HG03520 (cell line): ENCODE measurements at regions not wholly inside any gene's neighbourhood (a gene's known extent, or its start where the extent isn't known, plus 50 kb on each side); places are given as distances from the start of the nearest gene placed in this dataset.
"Not testable (repeated sequence)": the region's sequence is repeated elsewhere in the genome, so short reads cannot be mapped to it uniquely, and the experiment has no call there.

Experiments used
- ATAC-seq: cut with Tn5 transposase; IDR thresholded peaks from one replicate; pipeline ENCODE4 v1.9.1; 2021; ENCODE audit warnings: mild to moderate bottlenecking, moderate library complexity; ENCODE audit not compliant: unreplicated experiment

- ATAC-seq, result no peak
These were observed 424.1 kb upstream of the MGMT start for GRCh38 chr10:129042776-129043595.

GRCh38 chr10:129043691-129044090 lies 423.4 kb upstream of the MGMT start:
- no peak for ATAC-seq

DNA sequence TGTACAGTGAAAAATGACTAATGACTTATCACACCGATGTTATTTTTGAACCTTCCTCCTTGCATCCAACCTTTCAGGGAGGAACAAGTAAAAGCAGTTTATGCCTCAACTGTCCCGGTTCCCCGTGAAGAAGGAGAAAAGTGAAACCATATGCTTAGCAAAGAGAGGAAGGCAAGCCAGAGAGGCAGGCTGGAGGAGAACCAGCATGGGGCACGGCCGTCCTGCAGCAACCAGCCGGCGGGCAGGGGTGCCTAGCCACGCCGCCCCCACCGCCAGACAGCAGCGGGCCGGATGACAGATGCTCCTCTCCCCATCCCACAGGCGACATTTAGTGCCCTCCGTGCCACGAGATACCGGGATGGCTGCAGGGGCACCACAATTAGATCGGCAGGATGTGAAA lies 421.4 kb upstream of the MGMT start:
- ATAC-seq, result no peak

DNA sequence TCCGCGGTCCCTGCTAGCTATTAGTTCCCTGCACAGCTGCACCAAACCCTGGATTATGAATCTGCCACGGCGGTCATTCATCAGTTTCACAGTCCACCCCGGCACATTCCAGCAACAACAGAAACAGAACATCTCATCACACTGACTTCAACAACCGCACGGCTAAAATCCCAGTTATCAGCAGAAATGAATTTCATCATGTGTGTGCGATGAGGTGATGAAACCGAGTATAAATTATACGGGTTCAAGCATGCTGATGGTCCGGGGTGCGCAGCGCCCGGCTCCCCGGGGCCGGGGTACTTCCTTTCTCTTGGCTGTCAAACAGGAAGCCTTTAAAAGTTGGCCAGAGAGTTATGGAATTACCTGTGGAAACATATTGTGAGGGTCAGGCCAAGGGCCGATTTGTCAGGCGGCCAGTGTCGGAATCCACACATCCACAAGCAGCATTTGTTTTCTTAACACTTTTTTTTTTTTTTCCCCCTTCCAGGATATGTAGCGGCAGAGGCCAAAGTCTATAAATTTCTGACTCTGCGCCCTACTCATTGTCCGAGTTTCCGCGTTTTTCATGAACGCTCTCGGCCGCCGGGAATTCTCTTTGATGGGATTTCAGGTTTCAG lies 420.9 kb upstream of the MGMT start:
- ATAC-seq, result no peak

- no peak for ATAC-seq
These were observed 420.1 kb upstream of the MGMT start for GRCh38 chr10:129046962-129047361.

DNA sequence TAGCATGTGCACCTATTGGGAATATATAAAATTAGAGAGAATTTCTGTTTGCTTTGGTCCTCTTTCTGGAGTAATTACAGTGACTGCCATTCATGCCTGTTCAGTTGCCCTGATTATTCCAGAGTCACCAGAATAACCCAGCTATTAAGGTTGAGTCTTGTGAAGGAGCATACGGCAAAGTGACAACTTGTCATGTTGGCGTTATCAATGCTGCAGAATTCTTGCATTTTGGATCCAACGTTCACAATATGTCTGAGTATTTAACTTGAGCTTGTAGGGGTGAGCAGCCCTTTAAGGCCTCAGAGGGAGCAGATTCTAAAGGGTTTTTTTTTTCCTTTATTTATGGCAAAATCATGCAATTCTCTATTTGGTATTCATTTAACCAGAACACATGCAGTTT lies 419.4 kb upstream of the MGMT start:
- ATAC-seq, result no peak

DNA sequence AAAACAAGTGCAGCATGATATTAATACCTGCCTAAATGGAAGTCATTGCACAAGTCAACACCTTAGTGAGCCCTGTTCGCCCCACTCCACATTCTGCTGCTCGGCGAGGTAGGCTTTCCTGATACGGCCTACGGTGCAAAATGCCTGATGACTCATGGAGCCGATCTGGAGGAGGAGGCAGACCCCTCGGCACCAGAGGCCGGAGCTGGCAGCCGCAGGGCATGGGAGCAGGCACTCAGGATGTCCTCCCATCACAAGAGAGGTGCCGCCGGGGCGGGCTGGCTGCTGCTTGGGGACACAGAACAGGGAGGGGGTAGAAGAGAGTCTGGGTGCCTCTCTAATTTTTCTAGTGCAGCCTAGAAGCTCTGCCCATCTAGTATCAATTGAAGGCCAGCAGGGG lies 418.5 kb upstream of the MGMT start:
- ATAC-seq, result no peak

GRCh38 chr10:129049501-129049900 lies 417.5 kb upstream of the MGMT start:
- ATAC-seq, result no peak

GRCh38 chr10:129055225-129055624 lies 411.8 kb upstream of the MGMT start:
- ATAC-seq, result no peak

GRCh38 chr10:129055986-129056385 lies 411.1 kb upstream of the MGMT start:
- ATAC-seq, result no peak

DNA sequence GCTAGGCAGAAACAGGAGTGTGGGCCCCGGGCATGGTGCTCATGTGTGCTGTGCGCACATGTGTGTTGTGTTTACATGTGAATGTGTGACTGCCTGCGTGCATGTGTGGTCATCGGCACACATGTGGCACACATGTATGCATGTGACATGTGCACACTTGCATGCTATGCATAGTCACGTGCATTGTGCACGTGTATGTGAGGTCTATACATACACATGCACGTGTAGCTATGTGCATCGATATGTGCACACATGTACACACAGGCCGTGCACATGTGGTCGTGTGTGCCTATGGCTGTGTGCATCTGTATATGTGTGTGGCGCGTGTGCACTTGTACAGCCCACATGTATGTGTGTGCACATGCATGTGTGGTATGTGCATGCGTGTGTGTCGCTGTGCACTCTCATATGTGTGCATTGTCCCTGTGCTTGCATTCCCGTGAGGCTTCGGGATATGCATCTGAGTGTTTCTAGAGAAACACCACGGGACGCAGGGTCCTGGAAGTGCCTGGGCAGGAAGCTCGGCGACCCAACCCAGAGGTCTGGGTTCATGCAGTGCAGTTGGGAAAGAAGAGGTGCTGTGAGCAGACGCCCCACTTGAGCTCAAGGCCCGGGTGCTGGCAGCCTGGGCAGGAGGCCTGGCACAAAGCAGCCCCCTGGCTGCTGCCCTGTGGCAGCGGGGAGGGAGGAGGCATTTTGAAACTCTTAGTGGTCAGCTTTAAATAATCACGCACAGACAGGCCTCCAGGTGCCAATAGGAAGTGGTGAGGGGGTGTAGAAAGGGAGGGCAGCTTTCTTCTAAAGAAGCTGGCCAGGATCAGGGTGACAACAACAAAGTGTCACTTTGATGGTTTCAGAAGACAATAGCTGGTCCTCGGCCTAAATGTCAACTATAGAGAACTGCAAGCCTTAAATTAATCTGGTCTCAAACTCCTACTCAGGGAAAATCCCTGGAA lies 410.0 kb upstream of the MGMT start:
- no peak for ATAC-seq

DNA sequence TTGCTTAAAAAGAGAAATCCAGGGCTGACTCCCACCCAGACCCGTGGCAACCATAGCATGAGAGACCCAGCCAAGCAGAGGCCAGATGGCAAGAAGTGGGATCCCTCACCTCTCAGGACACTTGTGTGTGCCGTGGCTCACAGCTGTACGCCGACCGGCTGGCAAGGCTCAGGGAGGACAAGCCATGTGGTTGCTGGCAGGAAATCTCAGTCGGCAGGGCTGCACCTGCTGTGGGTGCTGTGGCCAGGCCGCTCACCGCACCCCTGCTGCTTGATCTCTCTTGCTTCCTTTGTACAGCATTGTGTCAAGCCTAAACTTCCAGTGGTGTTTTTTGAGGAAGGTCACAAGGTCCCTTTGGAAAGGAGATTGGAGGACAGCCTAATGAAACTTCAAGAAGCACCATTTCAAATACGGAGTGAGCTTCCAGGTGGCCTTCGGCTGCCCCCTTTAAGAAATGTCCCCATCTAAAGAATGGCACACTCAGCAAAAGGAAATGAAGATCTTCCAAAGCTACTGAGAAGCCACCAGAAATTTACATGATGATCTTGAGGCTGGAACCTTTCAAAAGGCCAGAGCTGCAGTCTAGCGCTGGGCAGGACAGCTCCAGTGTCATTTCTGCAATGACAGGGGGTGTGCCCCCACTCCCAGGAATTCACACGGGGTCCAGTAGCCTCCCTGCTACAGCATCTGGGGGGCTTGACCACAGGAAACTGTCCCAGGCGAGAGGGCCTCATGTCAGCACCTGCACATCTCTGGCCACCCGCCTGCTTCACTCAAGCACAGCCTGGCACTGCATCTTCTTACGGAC lies 409.0 kb upstream of the MGMT start:
- ATAC-seq, result peak; percentile 88

DNA sequence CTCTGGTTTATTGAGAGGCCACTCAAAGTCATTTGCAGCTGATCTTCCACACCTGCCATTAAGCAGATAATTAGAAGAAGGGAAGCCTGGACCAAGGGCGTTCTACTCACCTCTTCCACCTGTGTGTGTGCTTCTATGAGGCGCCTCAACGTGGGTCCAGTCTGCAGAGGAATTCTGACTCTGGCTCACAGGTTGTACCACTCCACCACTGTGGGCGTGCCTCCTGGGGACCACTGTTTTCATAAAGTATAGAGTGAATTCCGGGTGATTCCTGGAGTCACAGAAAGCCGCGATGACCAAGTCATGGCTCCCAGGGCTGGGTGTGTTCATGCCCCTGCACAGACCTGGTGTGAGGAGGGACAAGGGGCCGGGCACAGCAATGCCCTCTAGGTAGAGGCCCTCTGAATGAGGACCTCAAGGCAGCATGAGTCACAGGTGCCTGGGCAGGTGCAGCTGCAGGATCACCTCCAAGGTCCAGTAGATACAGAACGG lies 408.3 kb upstream of the MGMT start:
- ATAC-seq, result no peak

- no peak for ATAC-seq
These were observed 407.1 kb upstream of the MGMT start for GRCh38 chr10:129059977-129060376.

- ATAC-seq, result no peak
These were observed 403.8 kb upstream of the MGMT start for GRCh38 chr10:129063212-129063611.

GRCh38 chr10:129063877-129064276 lies 403.2 kb upstream of the MGMT start:
- no peak for ATAC-seq

GRCh38 chr10:129066529-129066928 lies 400.5 kb upstream of the MGMT start:
- ATAC-seq, result not testable (repeated sequence)

DNA sequence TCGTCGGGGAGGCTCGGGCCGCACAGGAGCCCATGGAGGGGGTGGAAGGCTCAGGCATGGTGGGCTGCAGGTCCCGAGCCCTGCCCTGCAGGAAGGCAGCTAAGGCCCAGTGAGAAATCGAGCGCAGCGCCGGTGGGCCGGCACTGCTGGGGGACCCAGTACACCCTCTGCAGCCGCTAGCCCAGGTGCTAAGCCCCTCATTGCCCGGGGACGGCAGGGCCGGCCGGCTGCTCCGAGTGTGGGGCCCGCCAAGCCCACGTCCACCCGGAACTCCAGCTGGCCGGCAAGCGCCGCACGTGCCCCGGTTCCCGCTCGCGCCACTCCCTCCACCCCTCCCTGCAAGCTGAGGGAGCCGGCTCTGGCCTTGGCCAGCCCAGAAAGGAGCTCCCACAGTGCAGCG lies 395.6 kb upstream of the MGMT start:
- ATAC-seq, result not testable (repeated sequence)

GRCh38 chr10:129074939-129075338 lies 392.1 kb upstream of the MGMT start:
- no peak for ATAC-seq

- no peak for ATAC-seq
These were observed 391.5 kb upstream of the MGMT start for GRCh38 chr10:129075508-129075907.
